Stromal cell of bone marrow (primary cell): ENCODE measurements at regions not wholly inside any gene's neighbourhood (a gene's known extent, or its start where the extent isn't known, plus 50 kb on each side); places are given as distances from the start of the nearest gene placed in this dataset.
"Not testable (repeated sequence)": the region's sequence is repeated elsewhere in the genome, so short reads cannot be mapped to it uniquely, and the experiment has no call there.

Experiments used
- DNase-seq: peaks from one replicate; pipeline ENCODE4 v3.0.0-alpha.2; 2012; ENCODE audit warnings: low read depth

DNA sequence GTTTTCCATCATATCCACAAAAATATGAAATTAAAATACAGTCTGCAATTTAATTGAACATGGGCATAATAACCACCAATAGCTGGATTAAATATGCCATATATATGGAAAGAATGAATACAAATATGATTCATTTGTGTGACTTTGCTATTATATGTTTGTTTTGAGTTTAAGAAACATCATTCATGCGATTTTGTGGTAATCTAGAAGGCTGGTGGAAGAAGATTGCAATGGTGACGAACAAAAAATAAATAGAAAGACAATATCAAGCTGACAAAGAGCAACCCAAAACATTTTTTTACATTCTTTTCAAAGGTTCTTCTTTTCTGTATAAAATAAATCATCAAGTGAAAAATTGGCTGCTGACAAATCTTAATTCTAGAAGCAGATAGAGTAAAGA is 610.0 kb downstream of the MAT2B start:
- DNase-seq, result peak; percentile 38

DNA sequence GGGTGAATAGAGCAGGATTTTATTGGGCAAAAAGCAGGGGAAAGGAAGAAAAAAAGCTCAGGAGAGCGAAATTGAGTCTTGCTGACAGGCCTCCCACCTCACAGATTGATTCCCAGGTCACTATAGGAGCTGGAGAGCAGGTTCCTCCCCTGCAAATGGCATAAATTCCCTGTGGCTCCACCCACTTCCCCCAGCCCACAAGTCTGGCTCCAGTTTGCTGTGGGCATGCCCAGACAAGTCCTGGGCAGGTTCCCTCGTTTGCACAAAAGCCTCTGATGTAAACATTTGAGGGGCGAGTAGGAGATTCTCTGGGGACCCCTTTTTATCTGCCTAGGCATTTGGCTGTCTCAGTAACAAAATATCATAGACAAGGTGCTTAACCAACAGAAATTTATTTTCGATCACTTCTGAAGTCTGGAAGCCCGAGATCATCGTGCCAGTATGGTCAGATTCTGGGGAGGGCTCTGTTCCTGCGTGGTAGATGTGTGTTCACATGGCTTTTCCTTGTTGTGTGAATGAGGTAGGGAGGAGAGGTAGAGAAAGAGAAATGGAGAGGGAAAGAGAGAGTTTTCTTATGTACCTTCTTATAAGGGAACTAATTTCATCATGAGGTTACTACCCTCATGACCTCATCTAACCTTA is 614.5 kb downstream of the MAT2B start:
- DNase-seq, result no peak

DNA sequence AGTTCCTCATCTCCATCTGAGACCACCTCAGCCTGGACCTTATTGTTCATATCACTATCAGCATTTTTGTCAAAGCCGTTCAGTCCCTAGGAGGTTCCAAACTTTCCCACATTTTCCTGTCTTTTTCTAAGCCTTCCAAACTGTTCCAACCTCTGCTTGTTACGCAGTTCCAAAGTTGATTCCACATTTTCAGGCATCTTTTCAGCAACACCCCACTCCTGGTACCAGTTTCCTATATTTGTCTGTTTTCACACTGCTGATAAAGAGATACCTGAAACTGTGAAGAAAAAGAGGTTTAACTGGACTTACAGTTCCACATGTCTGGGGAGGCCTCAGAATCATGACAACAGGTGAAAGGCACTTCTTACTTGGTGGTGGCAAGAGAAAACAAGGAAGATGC is 622.1 kb downstream of the MAT2B start:
- no peak for DNase-seq

DNA sequence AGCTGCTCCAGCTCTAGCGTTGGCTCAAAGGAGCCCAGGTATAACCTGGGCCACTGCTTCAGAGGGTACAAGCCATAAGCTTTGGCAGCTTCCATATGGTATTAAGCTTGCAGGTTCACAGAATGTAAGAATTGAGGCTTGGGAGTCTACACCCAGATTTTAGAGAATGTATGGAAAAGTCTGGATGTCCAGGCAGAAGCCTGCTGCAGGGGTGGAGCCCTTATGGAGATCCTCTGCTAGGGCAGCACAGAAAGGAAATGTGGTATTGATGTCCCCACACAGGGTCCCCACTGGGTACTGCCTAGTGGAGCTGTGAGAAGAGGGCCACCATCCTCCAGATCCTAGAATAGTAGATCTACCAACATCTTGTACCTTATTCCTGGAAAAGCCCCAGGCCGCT is 626.9 kb downstream of the MAT2B start:
- no peak for DNase-seq

DNA sequence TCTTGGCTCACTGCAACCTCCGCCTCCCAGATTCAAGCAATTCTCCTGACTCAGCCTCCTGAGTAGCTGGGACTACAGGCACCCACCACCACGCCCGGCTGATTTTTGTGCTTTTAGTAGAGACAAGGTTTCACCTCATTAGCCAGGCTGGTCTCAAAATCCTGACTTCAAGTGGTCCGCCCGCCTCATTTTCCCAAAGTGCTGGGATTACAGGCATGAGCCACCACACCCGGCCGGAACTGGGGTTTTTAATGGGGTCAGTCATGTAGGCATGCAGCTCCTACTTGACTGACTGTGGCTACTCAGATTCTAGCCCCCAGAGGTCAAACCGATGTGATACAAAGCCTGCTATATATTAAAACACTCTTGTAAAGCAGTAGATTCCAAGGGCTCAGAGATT is 631.7 kb downstream of the MAT2B start:
- DNase-seq, result no peak

DNA sequence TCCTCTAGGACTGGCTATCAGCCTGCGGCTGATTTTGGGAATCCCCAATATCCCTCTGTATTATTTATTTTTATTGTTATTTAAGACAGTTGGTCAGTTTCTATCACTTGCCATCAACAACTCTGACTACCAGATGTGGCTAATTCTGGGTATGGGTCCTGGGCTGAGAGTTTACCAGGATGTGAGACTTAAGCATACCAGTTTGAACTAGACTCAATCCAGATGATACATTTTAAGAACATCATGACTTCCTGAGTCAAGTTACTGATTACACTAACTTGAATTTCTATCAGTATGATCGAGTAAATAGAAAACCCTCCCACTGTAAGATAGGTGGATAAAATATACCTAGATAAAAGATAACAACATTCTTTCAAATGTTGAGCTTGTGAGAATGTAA is 634.0 kb downstream of the MAT2B start:
- no peak for DNase-seq

DNA sequence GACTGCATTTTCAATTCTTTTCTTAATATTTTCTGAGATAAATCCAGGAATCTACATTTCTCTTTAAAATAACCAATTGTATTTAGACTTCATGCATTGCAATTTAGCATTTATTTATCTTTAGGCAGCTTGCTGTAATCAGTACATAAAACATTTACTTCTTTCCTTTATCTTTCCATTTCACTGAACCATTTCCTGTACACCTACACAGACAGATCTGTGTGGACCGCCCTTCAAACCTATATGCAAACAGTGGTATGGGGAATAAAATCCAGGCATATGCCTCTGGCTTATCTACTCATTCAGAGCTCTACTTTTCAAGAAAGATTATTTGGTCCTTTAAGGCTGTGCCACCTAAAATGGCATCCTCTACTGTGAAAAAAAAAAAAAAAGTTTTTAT is 640.0 kb downstream of the MAT2B start:
- DNase-seq, result no peak

DNA sequence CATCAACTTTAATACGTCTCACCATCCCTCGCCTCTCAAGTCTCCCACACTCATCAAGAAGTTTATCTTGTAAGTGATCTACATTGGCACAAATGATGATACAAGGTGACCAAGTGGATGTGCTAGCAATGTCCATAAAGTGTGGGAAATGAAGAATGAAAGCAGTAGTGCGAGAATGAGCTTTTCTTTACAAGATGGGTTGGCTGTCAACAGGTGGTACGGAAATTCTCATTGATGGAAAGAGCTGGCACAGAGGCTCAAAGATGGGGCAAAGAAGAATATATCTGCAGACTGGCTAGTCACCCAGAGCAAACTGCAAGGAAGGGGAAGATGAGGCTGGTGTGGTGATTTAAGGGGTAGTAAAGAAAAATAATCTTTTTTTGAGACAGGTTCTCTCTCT is 640.8 kb downstream of the MAT2B start:
- no peak for DNase-seq

DNA sequence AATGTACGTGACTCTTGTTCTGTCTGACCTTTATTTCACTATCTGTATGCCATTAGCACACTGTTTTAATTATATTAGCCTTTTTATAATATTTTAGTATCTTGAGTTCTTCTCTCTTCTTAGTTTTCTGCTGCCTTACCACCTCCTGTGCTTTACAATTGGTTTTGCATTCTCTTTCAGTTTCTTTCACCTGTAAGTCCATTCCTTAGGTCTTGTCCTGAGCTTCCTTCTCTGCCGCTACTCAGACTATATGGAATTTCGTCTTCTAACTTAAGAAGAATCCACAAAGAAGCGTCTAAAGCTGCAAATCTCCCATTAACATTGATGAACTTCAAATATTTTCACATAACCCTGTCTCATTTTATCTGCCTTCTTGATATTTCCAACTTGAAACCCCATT is 642.9 kb downstream of the MAT2B start:
- no peak for DNase-seq

DNA sequence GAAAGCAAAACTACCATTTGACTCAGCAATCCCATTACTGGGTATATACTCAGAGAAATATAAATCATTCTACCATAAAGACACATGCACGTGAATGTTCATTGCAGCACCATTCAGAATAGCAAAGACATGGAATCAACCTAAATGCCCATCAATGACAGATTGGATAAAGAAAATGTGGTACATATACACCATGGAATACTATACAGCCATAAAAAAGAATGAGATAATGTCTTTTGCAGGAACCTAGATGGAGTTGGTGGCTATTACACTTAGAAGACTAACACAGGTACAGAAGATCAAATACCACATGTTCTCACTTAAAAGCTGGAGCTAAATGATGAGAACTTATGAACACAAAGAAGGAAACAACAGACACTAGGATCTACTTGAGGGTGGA is 647.1 kb downstream of the MAT2B start:
- DNase-seq, result not testable (repeated sequence)

DNA sequence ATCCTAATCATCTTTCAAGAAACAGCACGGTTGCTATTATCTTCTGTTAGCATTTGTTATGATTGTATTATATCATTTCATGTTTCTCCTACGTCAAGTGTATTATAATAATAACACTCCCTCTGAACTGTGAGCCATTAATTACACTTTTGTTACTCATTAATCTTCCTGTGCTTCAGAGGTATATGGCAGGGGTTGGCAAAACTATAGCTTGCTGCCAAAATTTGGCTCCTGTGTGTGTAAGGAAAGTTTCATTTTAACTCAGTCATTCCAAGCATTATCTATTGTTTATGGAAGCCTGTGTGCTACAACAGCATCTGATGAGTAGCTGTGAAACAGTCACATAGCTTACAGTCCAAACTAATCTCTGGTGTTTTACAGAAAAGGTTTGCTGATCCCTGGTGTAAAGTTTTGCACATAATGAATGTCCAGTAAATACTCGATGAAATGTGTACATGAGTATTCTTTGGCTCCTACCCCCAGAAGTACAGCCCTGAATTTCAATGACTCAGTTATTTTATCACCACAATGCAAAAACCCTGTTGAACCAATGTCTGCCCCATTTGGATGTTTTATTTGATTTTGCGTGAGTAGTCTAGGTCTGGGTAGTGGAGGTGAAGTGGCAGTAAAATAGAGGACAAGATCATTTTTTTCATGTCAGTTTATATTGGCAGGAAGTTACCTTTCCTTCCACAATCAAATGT is 648.2 kb downstream of the MAT2B start:
- DNase-seq, result peak; percentile 45

DNA sequence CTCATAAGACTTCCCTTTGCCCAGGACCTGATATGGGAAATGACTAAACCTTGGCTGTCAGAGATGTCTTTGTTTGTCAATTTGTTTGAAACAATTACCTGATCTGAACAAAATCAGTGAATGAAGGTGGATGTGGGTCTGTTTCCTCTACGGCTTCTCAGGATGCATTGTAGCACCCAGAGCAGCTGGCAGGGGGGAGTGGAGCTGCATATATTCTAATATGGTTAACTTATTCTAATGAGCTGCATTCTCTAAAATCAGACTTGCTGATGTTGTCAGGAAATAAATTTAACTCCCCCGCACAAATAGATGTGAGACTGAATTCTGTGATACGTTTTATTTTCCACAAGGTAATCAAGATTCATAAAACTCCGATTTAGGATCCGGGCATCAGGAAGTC is 665.4 kb downstream of the MAT2B start:
- no peak for DNase-seq

DNA sequence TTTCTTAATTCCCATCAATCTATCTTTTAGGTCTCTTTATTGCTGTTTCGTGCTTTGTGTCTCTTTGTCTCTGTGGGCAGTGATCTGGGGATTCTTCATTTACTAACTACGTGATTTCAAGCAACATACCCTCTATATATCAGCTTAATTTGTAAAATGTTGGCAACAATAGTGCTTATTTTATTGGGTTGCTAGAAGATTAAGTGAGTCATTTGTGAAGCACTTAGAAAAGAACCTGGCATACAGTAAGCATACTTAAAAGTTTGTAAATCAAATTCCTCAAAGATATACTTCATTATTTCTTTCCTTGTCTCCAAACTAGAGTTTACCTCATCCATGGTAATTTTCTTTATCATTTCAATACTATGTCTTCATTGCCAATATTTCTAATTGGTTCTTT is 669.7 kb downstream of the MAT2B start:
- DNase-seq, result no peak

DNA sequence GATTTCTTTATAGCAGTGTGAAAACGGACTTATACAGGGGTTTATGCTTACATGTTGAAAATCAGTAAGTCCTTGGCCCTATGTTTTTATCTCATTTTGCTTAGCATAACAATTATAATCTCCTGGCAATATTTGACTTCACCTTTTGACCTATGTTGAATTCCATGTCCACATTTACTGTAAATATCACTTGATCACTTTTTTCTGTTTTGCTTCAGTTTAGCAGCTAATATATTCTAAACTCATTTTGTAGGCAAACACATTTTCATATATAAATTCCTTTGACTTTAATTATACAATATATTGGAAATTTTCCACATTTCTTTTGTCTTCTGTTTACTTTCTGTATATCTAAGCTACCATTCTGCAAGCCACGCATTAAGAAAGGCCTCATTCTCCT is 674.0 kb downstream of the MAT2B start:
- no peak for DNase-seq

DNA sequence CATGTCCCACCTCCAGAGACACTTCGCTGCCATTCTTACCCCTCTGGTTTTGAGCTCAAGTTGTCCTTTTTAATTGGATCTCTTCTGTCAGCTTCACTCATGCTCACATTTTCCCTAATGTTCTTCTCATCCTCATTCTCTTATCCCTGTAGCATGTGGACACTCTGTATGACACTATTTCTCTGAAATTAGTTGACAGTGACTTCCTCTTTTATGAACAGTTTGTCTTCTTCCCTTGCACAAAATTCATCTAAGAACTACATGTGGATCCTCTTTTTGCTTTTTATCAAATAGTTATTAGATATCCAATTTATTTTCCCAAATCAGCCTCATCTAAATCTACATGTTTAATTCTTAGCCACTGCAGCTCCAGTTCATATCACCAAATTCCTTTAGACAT is 676.2 kb downstream of the MAT2B start:
- DNase-seq, result no peak

DNA sequence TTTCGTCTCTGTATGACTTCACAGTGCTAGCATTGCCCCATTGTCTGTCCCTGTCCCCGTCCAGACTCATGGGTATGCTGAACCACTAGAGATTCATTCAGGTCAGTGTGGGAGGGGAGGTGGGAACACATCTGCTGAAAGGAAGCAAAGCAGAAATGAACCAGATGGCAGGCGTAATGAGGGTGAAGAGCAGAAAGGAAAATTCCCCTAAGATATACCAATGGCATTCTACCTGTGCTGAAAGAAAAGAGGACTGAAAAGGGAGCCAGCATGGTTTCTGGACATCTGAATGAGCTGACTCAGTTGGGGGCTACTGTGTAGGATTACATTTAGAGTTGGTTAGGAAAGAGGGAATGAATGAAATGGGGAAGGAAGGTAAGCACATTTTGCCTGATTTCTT is 678.7 kb downstream of the MAT2B start:
- no peak for DNase-seq

DNA sequence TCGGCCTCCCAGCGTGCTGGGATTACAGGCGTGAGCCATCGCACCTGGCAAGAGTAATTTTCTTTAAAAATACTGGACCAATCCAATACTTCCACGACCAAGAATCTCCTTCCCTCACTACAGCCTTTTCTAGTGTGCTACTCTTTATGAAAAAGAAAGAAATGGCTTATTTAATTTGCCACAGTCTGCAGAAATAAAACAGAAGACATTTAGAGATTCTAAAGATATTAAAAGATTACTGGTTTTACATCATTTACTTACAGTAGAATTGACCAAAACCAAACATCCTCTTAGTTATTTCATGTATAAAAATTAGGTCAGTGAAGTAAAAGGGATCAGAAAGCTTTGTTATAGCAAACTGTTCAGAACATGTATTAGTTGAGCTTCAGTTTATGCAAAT is 679.6 kb downstream of the MAT2B start:
- DNase-seq, result no peak

DNA sequence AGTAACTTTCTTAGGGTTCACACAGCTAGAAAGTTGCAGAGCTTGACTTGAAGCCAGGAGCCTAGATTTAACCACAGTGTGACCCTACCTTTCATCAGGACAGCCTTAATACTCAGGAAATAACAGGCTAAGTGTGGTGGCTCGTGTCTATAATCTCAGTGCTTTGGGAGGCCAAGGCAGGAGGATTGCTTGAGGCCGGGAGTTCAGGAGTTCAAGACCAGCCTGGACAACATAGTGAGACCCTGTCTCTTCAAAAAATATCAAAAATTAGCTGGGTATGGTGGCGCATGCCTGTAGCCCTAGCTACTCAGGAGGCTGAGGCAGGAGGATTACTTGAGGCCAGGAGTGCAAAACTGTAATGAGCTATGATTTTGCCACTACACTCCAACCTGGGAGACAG is 681.1 kb downstream of the MAT2B start:
- no peak for DNase-seq

DNA sequence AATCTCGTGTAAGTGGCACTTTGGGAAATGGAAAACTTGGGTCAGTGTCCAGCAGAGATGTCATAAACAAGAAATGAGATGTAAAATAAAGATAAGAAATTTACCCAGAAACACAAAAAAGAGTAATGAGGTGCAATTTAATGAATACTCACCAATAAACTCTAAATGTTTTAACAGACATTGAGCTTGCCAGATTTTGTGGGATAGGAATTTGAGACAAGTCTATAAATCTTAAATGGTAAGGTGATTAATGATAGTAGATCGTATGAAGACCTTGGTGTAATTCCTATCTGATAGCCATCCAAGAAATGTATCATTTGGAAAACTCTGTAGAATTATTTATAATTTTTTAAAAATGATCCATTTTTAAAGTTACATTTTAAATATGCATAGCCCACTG is 682.4 kb downstream of the MAT2B start:
- no peak for DNase-seq

DNA sequence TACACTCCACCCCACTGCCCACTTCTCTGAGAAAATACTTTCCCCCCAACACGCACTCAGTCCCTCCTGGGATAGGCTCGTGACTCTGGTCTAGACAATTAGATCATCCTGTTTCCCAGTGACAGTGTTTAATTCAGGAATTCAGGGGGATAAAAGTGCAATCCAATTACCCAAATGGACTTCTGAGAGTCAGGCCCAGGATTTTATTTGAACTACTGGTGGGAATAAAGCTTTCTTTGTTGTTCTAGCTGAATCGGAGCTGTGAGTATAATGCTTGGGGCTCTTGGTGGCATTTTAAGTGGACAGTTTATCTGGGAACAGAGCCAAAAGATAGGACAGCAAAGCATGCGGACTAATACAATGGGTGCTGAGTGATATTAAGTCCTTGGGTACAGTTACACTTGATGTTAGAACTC is 683.3 kb downstream of the MAT2B start:
- no peak for DNase-seq

DNA sequence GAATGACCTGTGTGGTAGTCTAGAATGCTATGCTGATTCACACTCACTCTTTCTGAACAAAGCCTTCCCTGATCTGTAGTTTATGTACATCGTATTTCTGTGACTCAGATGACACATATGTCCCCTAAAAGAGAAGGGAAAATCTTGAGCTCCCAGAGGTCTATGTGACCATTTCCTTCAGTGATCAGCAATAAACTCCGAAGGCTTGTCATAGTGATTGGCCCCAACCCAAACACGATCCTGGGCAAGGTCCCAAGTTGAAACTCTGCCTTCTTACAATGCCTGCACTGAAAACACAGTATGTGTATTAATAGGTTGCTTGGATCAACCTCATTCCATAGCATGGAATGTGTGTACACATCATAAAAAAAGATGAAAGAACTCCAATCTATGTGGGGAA is 685.8 kb downstream of the MAT2B start:
- DNase-seq, result peak; percentile 53

DNA sequence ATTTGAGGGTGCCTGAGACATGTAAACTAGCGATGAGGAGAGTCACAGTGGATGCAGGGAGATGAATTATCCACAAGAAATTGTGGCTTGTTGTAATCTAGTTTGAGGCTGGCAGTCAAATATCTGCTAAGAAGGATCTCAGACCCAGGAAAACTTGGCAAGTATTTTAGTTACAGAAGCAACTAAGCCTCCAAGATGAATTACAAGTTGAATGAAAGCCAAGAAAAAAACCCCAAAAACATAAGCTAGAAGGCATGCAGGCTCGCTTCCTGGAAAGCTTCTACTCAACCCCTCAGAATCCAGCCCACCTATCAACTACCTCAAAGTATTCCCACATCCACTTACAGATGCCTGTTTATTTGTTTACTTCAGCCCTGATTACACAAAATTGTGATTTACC is 696.9 kb downstream of the MAT2B start:
- peak; percentile 54 for DNase-seq

DNA sequence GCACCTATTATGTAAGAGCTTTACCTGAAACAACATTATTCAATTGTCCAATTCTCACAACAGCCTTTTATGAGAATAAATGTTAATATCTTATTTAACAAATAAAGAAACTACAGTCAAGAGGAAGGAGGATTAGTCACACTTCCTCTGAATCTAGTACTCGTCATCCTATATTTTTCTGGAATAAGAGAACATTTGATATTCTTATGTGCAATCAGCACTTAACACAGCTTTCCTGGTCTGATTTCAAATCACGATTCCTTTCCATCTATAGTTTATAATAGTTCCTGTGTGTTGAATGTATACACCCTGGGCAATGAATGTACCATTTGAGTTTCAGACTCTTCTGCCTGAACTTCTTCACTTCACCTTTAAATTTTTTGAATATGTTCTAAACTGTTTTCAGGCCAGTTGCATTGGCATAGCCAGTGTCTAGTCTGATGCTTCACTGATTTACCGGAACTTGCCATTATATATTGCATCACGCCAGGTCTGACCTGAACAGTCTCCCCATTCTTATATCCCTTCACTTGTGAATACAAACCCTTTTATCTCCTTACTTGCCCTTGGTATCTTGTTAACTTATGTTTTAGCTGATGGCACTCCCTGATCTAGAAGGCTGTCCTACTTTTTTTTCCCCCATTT is 698.3 kb downstream of the MAT2B start:
- DNase-seq, result no peak
